Stimulated activated CD8-positive, alpha-beta memory T cell treated with anti-CD3 and anti-CD28 coated beads, Interleukin-12 subunit alpha, Interleukin-12 subunit beta, amount 100 ng/mL, for 4 hours (primary cell): ENCODE measurements at regions not wholly inside any gene's neighbourhood (a gene's known extent, or its start where the extent isn't known, plus 50 kb on each side); places are given as distances from the start of the nearest gene placed in this dataset.

Experiments
- DNase-seq: peaks from one replicate; pipeline ENCODE4 v3.0.0-alpha.2; 2020; ENCODE audit warnings: low read depth

DNA sequence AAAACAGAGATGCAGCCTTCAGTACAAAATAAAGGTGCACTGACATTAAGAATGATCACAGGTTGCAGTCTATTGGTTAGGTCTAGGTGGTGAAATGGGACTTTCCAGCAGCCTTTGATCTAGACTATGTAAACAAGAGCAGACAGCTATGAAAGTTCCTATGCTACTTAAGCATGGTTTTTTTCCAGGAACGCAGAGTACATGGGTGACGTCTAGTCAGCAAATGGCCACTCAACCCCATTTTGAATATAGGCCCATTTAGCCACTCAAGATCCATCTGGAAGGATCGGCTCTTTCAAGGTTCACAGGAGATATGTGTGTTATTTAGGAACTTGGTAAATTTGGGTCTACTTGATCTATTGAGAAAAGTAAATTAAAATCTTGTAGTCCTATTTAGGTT lies 1424.6 kb upstream of the LRRTM3 start:
- DNase-seq, result no peak

DNA sequence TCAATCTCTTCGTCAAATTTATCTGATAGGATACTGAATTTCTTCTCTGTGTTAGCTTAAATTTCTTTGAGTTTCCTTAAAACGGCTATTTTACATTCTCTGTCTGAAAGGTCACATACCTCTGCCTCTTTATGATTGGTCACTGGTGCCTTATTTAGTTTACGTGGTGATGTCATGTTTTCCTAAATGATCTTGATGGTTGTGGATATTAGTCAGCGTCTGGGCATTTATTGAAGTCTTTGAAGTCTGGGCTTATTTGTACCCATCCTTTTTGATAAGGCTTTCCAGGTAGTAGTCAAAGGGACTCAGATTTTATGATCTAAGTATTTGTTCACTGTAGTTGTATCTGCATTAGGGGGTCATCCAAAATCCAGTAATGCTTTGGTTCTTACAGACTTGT lies 1407.5 kb upstream of the LRRTM3 start:
- no peak for DNase-seq

DNA sequence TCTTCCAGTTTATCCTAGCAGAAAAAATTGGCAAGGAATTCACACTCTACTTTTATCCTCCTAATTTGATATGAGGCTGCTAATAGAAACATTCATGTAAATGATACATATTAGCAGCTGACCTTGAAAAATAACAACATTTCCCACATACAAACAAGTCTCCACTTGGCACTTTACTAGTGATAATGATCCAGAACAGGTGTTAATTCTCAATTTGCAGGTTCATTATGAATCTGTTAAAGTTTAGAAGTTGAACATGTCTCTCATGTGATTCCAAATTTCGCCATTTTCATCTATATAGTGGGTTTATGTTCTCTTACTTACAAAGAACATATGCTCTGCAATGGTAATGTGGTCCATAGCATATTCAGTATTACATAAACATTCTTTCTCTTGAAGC lies 1396.8 kb upstream of the LRRTM3 start:
- no peak for DNase-seq

DNA sequence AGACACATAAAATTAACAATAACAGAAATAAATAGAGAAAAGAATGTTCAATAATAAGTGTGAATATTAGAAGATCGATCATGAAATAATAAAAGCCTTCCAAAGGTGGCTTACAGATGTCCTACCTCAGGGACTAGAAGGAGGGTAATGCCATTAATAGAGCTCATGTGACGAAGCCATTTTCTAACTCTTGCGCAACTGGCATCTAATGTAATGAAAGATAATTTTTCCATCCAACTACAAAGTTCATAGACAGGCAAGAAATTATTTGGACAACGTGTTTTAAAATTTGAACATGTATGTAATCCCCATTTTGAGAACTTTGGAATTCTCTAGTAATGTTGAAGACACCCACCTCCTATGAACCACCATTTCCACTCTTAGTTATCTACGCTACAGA lies 1394.3 kb upstream of the LRRTM3 start:
- DNase-seq, result no peak

DNA sequence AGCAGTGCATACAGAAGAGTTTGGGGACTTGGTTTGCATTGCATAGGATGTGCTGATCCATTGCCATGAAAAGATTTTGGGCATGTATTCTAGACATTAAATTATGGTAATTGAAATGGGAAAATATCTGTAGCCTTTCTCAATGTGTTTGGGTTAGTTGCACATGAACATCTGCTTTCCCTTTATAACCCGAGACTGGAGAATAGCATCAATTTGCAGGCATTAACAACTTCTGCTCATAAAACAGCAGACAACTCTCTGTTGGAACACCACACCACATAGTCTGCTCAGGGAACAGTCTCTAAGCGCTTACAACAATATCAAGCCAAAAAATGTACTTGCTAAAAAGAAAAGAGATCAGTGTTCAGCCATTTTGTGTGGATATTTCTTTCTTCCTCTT lies 1391.1 kb upstream of the LRRTM3 start:
- DNase-seq, result no peak

DNA sequence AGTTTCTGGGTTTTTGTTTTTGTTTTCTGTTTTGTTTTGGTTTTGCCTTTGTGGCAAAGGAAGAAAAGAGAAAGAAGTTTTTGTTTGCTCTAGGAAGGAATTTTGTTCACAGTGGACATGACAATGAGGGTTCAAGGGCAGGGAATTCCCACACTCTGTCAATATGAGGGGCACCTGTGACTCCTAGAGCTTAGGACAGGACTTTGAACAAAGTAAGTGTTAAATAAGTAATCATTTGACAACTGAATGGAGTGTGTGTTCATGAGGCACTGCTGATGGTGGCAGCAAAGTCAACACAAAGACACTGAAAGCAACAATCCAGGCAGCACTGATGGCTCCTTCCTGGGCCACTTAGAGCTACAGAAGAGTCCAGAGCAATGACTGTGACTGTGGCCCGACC lies 1381.1 kb upstream of the LRRTM3 start:
- no peak for DNase-seq

DNA sequence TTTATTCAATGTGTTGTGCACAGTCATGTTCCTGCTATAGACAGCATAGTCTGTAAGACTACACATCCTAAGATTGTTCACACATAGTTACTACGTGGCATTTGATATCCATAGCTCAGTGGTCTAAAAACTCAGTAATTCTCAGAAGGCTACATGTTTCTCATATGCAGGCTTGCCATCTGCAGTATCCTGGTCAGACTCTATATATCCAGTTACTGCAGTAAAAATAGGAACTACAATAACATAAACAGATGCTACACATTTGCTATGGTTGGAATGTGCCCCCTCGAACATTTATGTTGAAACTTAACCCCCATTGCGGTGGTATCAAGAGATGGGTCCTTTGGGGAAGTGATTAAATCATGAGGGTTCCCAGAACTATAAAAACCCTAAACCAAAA lies 1377.8 kb upstream of the LRRTM3 start:
- no peak for DNase-seq

DNA sequence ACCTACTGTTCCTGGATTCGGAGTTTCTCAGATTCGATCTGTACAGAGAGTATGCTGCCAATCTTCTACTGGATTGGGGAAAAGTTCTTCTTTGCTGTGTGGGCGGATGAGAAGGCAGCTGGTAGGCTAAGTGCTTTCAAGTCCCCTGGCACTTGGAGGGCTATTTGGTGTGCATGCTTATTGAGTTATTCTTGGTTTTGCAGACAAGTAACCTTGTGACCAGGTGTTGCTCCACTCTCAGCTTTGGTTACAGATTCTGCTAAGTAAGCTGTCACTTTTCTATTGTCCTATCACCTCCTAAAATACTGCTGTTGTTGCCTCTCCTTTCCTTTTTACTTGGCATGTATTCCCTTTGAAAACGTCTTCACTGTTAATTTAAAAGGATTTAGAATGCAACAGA lies 1375.1 kb upstream of the LRRTM3 start:
- no peak for DNase-seq

DNA sequence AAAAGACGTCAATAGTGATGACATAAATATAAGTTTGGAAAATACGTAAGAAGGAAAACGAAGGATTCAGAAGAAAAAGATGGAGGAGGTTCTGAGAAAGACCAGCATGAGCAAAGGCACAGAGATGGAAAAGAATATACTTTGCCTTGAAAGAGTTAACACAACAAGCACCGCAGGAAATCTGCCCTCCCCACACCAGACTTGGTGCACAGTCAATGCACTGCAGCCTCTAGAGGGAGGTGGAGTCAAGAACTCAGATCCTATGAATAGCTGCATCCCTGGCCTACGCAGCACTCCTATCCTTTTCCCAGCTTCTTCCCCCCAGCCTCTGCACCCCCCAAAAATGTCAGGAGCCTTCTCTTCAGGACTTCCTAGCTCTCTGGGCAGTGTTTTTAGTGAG lies 1370.6 kb upstream of the LRRTM3 start:
- no peak for DNase-seq

DNA sequence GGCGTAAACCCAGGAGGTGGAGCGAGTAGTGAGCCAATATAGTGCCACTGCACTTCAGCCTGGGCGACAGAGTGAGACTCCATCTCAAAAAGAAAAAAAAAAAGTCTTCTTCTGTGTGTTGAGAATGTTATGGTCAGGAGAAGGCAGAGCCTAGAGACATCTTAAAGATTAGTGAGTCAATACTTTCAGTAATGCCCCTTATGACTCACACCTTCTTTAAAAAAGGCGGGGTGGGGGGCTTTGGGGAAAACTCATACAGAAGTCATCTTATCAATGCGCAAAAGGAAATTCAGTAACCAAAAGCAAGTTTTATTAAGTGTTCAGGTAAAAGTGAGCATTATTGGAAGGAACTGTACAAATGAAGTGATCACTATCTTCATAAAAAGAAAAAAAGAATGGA lies 1369.8 kb upstream of the LRRTM3 start:
- DNase-seq, result no peak

DNA sequence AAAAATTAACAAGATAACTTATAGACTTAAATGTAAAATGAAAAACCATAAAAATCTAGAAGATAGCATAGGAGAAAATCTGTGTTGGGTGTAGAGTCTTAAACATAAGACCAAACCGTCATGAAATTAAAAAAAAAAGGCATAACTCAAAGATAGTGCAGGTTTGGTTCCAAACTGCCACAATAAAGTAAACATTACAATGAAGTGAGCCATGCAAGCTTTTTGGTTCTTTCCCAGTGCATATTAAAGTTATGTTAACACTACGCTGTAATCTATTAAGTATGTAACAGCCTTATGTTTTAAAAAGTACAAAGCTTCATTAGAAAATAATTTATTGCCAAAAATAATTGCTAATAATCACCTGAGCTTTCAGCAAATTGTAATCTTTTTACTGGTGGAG lies 1366.5 kb upstream of the LRRTM3 start:
- no peak for DNase-seq

DNA sequence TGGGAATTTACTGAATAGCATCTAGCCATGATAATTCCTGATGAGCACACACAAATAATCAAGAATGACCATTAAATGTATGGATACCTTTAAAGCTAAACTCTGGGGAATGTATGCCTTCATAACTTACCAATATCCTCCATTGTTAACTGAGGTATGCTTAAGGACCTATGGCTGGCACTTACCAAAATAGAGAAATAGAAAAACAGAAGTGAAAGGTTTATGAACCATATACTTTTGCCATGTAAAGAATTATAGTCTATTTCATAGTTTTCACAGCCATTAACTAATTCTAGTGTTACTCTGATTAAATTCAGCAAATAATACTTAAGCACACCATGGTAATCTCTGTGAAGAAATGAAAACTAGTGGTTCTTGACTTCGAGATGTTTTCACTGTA lies 1360.6 kb upstream of the LRRTM3 start:
- DNase-seq, result no peak

DNA sequence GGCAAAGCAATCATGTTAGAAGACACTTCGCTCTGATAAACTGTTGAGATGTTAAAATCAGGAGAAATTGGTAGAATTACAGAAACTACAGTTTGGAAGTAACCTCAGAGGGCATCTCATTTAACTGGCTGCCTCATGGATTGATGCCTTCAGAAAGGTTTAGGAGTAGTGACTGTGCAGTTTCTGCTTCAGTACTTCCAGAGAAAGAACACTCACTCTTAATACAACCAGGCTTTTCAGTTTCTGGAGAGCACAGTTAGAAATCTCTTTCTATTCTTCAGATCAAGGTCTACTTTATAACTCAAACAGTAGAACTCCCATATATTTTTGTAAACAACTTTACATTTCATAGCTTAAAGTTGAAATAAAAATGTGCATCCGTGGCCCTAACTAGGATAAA lies 1358.9 kb upstream of the LRRTM3 start:
- DNase-seq, result no peak

DNA sequence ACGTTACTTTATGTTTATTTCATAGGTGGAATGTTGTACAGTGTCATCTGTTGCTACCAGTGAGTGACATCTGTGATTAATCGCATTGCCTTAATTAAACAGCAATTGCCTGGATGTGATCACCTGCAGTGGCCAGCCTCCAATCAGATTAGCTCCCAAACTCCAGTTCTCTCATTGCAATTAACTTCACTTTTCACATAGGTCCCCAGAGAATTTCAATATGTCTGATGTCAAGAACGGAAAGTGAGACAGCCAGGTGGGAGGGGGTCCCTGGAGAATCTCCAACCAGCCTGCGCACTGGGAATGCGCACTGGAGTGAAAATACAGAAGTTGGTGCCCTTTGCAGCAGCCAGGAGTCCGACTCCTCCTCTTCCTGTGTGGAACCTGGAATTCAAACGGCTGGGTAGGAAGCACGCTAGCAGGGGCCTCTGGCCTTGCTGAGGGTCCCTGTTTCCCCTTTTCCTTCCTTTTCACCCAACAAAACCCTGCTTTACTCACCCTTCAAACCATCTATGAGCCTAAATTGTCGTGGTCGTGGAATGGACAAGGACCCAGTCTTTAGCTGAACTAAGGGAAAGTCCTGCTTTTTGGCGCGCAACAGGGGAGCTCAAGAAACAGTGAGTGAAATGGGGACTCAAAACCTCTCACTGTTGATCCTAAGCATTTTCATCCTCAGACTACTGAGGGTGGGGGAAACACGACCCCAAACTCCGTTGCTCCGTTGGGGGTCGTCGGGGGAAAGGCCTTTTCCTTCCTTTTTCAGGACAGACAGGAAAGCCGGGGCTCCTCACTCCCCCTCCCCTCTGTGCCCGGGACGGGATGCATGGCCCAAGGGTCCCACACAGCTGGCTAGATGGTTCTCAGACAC lies 1355.5 kb upstream of the LRRTM3 start:
- no peak for DNase-seq

DNA sequence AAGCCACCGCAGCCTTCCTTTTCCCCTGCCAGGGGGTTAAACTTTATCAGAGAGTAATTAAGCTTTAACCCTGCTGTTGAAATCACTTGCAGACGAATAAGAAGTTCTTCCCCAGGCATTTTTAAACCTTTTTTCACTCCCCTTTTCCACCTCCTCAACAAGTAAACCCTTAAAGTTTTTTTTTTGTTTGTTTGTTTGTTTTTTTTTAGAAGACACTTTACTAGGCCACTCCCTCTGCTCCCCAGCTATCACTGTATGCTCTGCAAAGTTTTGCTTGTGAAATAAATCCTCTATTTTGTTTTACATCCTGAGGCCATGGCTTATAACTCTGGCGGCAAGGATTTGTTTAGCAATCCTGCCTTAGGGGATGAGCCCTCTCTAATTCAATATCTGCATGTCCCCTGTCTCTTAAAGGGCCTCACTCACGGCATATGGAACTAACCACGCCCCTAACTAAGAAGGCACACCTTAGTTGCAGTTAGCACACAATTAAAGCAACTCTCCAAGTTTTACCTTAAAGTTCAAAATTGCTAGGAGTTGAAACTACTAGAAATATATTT lies 1354.7 kb upstream of the LRRTM3 start:
- DNase-seq, result no peak

DNA sequence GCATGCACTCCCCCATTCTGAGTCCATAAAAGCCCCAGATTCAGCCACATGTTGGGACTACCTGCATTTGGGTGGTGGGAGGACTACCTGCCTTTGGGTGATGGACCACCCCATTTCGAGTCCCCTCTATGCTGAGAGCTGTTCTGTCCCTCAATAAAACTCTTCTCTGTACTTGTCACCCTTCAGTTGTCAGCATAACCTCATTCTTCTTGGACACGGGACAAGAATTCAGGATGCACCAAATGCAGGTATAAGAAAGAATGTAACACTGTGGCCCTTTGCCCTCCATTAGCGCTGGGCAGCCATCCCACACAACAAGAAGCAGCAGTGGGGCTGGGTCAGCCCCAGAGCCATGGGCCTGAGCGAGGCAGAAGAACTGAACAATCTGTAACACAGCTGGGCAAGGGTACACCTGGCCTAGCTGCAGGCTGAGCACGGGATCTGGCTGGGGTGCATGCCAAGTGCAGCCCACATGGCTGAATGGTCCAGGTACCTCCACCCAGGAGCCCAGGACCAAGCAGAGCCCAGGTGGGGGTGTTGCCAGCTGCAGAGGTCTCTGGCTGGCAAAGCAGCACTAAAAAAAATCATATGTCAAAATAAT lies 1344.3 kb upstream of the LRRTM3 start:
- no peak for DNase-seq

DNA sequence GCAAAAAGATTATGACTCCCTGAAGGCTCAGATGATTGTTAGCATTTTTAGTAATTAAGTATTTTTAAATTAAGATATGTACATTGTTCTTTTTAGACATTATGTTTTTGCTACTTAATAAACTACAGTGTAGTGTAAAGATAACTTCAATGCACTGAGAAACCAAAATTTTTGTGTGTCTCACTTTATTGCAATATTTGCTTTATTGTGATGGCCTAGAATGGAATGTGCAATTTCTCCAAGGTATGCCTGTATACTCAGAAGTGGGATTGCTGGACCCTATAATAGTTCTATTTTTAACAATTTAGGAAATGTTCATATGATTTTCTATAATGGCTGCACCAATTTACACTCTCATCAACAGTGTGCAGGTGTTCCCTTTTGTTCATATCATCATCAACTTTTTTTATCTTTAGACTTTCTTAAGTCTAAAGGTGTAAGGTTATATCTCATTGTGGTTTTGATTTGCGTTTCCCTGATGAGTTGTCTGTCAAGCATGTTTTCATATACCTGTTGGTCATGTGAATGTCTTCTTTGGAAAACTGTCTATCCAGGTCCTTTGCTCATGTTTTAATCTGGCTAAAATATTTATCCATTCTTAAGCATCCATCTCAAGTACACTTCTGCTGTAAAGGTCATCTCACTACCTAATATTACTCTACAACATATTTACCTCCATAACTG lies 1323.5 kb upstream of the LRRTM3 start:
- no peak for DNase-seq

DNA sequence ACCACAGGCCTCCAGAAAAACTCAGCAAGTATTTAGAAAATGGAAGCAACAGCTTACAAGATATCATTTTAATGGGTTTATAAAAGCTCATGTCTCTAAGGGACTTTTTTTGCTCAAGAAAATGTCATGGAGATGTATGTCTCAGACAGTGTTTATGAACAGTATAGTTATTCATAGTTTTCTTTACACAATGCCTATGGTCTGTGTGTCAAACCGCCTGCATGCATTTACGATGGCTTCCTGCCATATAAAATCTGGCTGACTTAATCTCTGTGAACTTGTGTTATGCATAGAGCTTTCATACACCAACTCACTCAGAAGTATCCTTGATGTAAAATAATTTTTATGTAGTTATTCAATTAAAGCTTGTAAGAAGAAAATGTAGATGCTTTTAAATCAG lies 1314.2 kb upstream of the LRRTM3 start:
- DNase-seq, result no peak

DNA sequence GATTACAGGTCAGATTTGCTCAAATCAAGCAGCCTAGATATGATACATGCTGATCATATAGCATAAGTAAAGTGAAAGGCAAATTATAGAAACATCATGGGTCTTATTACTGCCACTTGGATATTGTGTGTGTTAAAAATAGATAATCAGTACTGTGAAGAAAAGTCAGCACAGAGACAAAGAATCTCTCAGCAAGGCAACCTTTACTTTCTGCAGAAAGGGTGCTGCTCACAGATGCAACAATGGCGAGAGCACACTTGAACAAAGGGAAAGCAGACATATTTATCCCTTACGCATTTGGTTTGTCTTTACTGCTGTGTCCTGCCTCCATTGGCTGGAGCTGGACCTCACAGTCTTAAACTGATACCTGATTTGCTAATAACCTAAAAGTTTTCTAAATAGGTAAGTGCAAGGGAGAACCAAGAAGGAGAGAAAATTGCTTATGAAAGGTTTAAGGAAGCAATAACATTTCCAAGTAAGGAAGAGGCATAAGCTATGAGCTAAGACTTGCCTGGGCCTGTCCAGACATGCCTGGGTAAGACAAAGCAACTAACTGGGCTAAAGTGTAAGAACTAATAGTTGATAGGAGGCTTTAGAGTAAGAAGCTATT lies 1310.8 kb upstream of the LRRTM3 start:
- no peak for DNase-seq

DNA sequence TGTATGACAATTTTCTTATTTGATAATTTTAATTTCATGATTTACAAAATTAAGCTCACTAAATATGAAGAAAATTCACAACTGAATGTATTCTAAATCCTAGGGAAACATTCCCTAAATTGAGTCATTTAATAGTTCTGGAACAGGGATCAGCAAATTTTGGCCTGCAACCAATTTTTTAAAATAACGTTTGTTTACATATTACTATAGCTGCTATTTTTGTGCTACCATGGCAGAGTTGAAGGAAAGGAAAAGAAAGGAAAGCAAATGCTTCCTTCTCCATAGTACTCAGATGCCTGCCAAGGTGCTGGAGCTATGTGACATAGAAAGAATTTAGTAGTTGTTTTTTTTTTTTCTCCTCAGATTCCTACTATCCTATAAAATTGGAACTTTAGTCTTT lies 1307.7 kb upstream of the LRRTM3 start:
- DNase-seq, result no peak

DNA sequence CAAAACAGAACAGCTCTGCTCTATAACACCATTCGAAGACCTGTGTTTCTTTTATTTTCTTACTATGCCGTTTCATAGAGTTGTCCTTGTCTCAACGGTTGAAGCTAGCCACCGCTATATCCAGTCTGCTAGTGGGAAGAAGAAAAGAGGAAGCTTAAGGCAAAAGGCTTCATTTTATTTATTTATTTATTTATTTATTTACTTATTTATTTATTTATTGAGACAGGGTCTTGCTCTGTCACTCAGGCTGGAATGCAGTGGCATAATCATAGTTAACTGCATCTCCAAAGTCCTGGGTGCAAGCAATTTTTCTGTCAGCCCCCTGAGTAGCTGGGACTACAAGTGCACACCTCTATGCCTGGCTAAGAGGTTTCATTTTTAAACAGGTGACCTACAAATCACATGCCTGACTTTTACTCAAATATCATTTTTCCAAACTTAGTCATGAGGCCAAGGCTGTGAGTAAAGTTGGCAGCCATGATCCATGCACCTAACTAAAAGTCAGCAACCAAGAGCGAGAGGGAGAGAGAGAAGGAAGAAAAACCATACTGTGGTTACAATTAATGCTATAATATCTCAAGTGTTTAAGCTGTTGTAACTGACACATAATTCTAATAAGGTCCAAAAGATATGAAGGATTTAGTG lies 1305.3 kb upstream of the LRRTM3 start:
- no peak for DNase-seq

DNA sequence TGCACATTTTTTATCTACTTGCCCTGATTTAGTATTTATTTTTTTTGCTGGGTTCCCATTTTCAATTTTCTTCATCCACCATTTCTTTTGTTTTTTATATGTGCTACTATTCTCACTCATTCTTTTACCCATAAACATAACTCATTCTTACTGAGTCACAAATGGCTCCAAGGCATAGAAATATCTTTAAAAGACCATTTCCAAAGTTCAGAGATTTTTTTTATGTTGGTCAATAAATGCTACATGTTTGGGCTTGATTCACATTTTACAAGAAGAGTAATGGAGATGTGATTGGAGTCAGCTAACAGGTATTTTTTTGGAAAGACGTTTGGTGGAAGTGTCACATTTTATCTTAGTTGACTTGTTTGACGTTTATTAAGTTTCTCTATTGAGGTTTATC lies 1303.2 kb upstream of the LRRTM3 start:
- no peak for DNase-seq
